Ascending aorta (tissue), 2 donors: ENCODE measurements at regions not wholly inside any gene's neighbourhood (a gene's known extent, or its start where the extent isn't known, plus 50 kb on each side); places are given as distances from the start of the nearest gene placed in this dataset.
A peak's percentile ranks its signal among the peaks of the same experiment; 100 is the strongest.

Source experiments
- DNase-seq, 2 donors: peaks; one replicate each; pipeline ENCODE4 v3.0.0-alpha.2; 2019; ENCODE audit warnings: low spot score in 2 of 2
- H3K27ac ChIP-seq, 2 donors: fragments of 200-600 bp; sonication (generic); one replicate each; pipeline ENCODE4 v1.5.1; 2016 to 2017; ENCODE audit warnings: mild to moderate bottlenecking in 1 of 2
- H3K27me3 ChIP-seq: fragments of 200-600 bp; sonication (generic); one replicate; pipeline ENCODE4 v1.5.1; 2017
- H3K36me3 ChIP-seq, 2 donors: fragments of 200-600 bp; sonication (generic); one replicate each; pipeline ENCODE4 v1.5.1; 2016
- H3K4me1 ChIP-seq, 2 donors: fragments of 200-600 bp; sonication (generic); one replicate each; pipeline ENCODE4 v1.5.1; 2016 to 2017; ENCODE audit warnings: mild to moderate bottlenecking in 1 of 2
- H3K4me3 ChIP-seq, 2 donors: fragments of 200-600 bp; sonication (generic); one replicate each; pipeline ENCODE4 v1.5.1; 2016 to 2017; ENCODE audit warnings: mild to moderate bottlenecking in 1 of 2
- H3K9me3 ChIP-seq, 2 donors: fragments of 200-600 bp; sonication (generic); one replicate each; pipeline ENCODE4 v1.5.1; 2016
- intact Hi-C: fragments of 100-400 bp; cut with DNase I; formaldehyde crosslinking; loops from one replicate; pipeline ENCODE4 v1.15.1; 2023
- TF ChIP-seq, protein P1 (sequence below), 3 experiments: fragments of 200-600 bp in 2 of 3; fragments of 450-650 bp in 1 of 3; sonication (generic) in 2 of 3; IDR thresholded peaks; one replicate each; pipeline ENCODE4 v1.5.1; 2016 to 2019; ENCODE audit warnings: antibody characterized with exemption in 3 of 3, mild to moderate bottlenecking in 1 of 3, moderate library complexity in 1 of 3

- Histone ChIP-seq H3K4me3 (no peak overlapping the region), H3K9me3 (no peaks in the 10 kb centered on the region), H3K27me3 (no peaks in the 10 kb centered on the region), H3K27ac (no peak overlapping the region), H3K4me1 (no peaks in the 10 kb centered on the region), H3K36me3 (no peaks in the 10 kb centered on the region)
- DNase-seq, result no peak
- TF ChIP-seq, protein P1, sequence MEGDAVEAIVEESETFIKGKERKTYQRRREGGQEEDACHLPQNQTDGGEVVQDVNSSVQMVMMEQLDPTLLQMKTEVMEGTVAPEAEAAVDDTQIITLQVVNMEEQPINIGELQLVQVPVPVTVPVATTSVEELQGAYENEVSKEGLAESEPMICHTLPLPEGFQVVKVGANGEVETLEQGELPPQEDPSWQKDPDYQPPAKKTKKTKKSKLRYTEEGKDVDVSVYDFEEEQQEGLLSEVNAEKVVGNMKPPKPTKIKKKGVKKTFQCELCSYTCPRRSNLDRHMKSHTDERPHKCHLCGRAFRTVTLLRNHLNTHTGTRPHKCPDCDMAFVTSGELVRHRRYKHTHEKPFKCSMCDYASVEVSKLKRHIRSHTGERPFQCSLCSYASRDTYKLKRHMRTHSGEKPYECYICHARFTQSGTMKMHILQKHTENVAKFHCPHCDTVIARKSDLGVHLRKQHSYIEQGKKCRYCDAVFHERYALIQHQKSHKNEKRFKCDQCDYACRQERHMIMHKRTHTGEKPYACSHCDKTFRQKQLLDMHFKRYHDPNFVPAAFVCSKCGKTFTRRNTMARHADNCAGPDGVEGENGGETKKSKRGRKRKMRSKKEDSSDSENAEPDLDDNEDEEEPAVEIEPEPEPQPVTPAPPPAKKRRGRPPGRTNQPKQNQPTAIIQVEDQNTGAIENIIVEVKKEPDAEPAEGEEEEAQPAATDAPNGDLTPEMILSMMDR (IDR thresholded peaks at IDR 0.05), result no peak
- intact Hi-C loops, result loop anchor here (10.0 kb wide), 1 partner anchor 585 kb away; no protein-coding TSS in a partner anchor
Measured at GRCh38 chr18:27600245-27600644, 415.1 kb upstream of the CHST9 start.

DNA sequence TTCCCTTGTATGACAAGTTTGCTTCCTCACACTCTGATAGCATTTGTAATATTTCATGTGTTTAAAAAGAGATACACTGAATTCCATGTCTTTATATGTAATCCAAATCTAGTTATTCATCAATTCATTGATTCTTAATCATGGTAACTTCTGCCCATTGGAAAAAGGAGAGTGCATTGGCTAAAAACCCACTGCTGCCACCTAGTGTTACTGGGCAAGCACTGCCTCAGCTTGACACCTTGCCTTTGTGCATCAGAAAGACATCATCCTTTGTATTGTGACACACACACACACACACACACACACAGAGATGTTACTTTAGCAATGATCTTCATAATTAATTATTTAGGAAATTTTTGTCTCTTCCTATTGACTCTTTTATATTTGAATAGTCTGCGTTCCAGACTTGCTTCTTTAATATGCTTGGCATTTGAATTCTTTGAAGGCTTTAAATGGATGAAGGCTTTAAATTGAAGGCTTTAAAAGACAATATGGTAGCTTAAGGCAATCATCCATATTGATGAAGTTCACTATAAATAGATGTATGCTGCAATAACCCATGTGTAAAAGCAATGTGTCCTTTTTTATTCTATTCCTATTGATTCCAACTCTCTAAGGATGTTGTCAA is 414.2 kb upstream of the CHST9 start:
- TF ChIP-seq, protein P1 (IDR thresholded peaks at IDR 0.05), result peak in 2 of 3 experiments; percentile 53 to 56
- Histone ChIP-seq H3K36me3 (no peaks in the 10 kb centered on the region), H3K4me1 (no peaks in the 10 kb centered on the region), H3K27me3 (no peaks in the 10 kb centered on the region), H3K9me3 (no peaks in the 10 kb centered on the region), H3K27ac (no peak overlapping the region), H3K4me3 (no peak overlapping the region)
- intact Hi-C loops, result no loop called here
- no peak for DNase-seq

DNA sequence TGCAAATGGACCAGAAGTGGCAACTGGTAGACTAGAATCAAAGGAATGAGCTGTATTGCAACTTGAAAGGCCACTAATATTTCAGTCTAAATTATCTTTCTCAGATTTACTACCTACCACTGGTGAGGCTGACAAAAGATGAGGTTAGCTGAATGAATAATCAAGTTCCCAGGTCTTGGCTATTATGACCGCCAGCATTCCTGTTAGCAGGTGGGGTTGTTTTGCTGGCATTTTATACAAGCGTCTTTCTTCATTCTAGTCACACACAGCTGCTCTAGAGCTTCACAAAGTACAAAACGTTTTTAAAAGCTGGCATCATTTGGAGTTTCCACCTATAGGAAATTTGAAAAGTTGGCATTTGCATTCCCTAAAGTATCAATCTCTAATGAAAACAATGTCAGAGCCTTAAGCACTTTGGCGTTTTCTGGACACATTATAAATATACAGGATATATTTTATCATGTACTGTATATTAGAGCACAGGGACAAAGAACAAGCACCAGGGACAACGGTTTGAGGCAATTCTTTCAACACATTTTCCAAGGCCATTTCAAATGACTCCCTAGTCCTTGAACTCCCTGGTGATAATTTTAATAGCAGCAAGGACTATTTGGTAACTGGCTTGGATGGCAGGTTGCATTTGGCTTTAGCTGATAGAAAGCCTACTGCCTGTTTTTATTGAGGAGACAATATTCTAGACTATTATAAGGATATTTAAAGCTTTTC is 410.2 kb upstream of the CHST9 start:
- H3K36me3 ChIP-seq, result no peaks in the 10 kb centered on the region
- intact Hi-C loops, result no loop called here
- H3K27ac ChIP-seq, result no peak overlapping the region
- H3K9me3 ChIP-seq, result no peaks in the 10 kb centered on the region
- no peak for DNase-seq
- no peak overlapping the region for H3K4me3 ChIP-seq
- H3K4me1 ChIP-seq, result no peaks in the 10 kb centered on the region
- TF ChIP-seq, protein P1 (IDR thresholded peaks at IDR 0.05), result no peak
- no peaks in the 10 kb centered on the region for H3K27me3 ChIP-seq

GRCh38 chr18:27585602-27586173 is 400.6 kb upstream of the CHST9 start:
- Histone ChIP-seq H3K4me1 (no peaks in the 10 kb centered on the region), H3K36me3 (no peaks in the 10 kb centered on the region), H3K27ac (no peak overlapping the region), H3K4me3 (no peak overlapping the region), H3K9me3 (no peaks in the 10 kb centered on the region), H3K27me3 (no peaks in the 10 kb centered on the region)
- DNase-seq, result no peak
- TF ChIP-seq, protein P1 (IDR thresholded peaks at IDR 0.05), result no peak
- intact Hi-C loops, result no loop called here

DNA sequence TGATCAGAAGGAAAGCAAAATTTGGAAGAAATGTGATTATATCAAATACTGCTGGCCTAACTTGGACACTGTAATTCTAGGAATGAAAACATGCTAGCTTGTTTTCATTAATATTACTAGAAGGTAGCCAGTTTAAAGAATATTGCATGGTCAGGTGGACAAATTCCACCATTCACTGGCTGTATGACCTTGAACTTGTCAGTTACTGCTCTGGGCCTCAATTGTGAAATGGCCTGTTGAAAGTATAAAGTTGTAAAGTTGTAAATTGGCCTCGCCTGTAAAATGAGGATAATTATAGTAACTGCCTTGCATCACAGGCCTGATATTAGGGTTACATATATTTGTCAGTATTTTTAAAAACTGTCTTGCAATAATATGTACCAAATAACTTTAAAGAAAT is 398.4 kb upstream of the CHST9 start:
- TF ChIP-seq, protein P1 (IDR thresholded peaks at IDR 0.05), result no peak
- H3K4me1 ChIP-seq, result no peaks in the 10 kb centered on the region
- no peak overlapping the region for H3K27ac ChIP-seq
- no peaks in the 10 kb centered on the region for H3K9me3 ChIP-seq
- no peak overlapping the region for H3K4me3 ChIP-seq
- H3K27me3 ChIP-seq, result no peaks in the 10 kb centered on the region
- intact Hi-C loops, result no loop called here
- DNase-seq, result no peak
- H3K36me3 ChIP-seq, result no peaks in the 10 kb centered on the region
